Activated T-cell treated with anti-CD3 and anti-CD28 coated beads for 1 hour (primary cell): ENCODE measurements at regions not wholly inside any gene's neighbourhood (a gene's known extent, or its start where the extent isn't known, plus 50 kb on each side); places are given as distances from the start of the nearest gene placed in this dataset.

Experiments used
- DNase-seq: peaks from one replicate; pipeline ENCODE4 v3.0.0-alpha.2; 2020; ENCODE audit warnings: low read depth

GRCh38 chr14:34012369-34012768 is 61.5 kb upstream of the EGLN3 start:
- DNase-seq: no peak

DNA sequence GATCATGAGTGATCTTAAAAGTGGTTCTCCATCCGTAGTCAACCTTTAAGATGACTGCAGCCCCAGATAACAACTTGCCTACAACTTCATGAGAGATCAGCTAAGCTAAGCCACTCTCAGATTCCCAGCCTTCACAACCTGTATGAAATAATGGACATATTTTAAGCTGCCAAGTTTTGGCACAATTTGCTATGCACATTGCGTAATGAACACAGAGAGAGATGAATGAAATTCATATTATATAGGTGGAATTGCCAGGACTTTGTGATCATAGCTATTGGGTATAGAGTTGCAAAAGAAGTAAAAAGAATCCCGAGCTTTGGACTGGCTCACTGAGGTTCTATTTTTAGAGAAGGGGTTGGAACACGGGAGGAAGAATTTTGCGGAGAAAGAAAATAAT is 59.1 kb upstream of the EGLN3 start:
- DNase-seq: no peak

GRCh38 chr14:34007902-34008301 is 57.0 kb upstream of the EGLN3 start:
- no peak for DNase-seq

DNA sequence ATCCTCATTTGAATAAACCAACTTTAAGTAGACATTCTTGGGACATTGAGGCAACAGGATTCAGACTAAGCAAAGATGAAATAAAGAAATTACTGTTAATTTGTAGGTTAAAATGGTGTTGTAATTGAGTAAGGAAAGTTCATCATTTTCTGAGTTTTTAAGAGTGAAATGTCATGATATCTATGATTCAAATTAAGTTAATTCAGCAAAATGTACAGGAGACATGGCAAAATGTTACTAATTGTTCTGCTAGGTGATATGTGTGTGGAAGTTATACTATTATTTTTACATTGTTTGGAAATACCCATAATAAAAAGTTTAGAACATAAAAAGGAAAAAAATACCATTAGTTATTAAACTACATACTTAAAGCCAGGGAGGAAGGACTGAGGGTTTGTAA is 55.0 kb upstream of the EGLN3 start:
- DNase-seq: no peak

DNA sequence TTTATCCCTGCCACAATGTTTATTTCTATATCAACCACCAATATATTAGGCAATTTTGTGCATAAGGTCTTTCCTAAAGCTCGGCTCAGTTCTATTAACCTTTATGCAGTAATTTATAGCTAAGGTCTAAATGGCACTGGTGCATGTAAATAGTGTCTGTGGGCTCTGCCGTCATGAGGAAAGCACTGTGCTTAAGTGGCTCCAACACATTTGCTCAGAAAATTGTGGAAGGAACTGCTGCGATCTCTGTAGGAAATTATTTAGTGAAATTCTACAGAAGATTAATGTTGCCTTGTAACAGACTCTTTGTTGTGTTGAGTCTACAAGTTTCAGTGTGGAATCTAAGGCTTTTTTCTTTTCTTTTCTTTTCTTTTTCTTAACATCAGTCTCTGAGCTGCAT is 54.0 kb upstream of the EGLN3 start:
- no peak for DNase-seq

GRCh38 chr14:34003691-34004090 is 52.8 kb upstream of the EGLN3 start:
- no peak for DNase-seq

- no peak for DNase-seq
These were observed 52.3 kb upstream of the EGLN3 start for GRCh38 chr14:34003082-34003668.
